GM12872 (cell line): ENCODE measurements at regions not wholly inside any gene's neighbourhood (a gene's known extent, or its start where the extent isn't known, plus 50 kb on each side); places are given as distances from the start of the nearest gene placed in this dataset.

Experiments
- TF ChIP-seq, protein P1 (sequence below): IDR thresholded peaks from 3 replicates; pipeline ENCODE4 v1.5.1; 2011; ENCODE audit warnings: low read depth, mild to moderate bottlenecking, low read length, moderate library complexity; ENCODE audit not compliant: insufficient read depth

DNA sequence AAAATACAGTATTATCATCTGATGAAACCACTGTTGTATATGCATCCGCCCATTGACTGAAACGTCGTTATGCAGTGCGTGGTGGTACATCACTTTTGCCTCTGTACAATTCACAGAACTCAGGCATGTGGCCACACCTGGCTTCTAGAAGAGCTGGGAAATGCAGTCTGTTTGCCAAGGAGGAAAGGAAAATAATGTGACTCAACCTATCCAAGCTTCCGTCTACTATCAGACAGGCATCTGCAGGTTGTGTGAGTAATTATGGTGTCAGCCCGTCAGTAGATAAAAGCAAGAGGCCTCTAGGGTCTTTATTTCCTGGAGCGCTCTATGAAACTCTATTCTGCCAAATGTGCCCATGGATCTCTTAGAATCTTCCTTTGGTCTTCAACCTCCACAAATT lies 111.6 kb downstream of the BBS10 start:
- TF ChIP-seq, protein P1, sequence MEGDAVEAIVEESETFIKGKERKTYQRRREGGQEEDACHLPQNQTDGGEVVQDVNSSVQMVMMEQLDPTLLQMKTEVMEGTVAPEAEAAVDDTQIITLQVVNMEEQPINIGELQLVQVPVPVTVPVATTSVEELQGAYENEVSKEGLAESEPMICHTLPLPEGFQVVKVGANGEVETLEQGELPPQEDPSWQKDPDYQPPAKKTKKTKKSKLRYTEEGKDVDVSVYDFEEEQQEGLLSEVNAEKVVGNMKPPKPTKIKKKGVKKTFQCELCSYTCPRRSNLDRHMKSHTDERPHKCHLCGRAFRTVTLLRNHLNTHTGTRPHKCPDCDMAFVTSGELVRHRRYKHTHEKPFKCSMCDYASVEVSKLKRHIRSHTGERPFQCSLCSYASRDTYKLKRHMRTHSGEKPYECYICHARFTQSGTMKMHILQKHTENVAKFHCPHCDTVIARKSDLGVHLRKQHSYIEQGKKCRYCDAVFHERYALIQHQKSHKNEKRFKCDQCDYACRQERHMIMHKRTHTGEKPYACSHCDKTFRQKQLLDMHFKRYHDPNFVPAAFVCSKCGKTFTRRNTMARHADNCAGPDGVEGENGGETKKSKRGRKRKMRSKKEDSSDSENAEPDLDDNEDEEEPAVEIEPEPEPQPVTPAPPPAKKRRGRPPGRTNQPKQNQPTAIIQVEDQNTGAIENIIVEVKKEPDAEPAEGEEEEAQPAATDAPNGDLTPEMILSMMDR, result no peak

DNA sequence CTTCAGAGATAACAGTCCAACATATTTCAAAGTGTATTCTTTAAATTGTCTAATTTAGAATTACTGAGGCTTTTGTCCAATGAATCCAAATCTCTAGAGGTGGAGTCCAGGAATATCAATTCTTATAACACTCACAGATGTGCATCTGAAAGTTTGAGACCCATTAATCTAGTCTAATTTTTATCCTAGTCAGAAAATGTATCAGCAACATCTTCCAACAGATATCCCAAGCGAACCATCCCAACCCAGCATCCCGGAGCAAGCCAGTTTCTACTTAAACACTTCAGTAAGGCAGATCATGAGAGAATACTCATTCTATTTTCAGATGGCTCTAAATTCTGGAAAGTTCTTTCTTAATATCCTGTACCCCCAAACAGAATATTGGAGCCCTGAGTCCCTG lies 113.5 kb downstream of the BBS10 start:
- TF ChIP-seq, protein P1, result no peak

DNA sequence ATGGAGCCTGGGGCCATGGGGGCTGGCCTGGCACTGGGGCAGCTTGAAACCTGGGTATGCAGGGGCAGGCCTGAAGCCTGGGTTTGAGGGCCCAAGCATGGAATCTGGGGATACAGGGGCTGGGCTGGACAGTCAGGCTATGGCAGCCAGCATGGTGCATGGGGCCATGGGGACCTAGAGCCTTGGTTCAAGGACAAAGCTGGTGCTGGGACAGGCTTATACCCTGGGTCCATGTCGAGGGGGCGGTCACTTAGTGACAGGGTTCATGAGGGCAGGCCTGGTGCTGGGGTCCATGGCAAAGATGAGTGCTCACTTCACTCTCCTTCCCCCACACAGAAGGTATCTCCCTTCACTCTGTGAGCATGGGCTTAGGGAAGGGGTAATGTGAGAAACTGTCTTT lies 116.2 kb downstream of the BBS10 start:
- TF ChIP-seq, protein P1, result no peak

DNA sequence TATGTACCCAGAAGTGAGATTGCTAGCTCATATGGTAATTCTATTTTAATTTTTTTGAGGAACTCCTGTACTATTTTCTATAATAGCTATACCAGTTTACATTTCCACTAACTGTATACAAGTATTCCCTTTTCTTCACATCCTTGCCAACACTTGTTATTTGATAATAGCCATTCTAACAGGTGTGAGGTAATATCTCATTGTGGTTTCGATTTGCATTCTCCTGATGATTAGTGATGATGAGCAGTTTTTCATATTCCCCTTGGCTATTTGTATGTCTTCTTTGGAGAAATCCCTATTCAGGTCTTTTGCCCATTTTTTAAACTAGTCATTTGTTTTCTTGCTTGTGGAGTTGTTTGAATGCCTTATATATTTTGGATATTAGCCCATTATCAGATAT lies 121.3 kb downstream of the BBS10 start:
- TF ChIP-seq, protein P1, result no peak

DNA sequence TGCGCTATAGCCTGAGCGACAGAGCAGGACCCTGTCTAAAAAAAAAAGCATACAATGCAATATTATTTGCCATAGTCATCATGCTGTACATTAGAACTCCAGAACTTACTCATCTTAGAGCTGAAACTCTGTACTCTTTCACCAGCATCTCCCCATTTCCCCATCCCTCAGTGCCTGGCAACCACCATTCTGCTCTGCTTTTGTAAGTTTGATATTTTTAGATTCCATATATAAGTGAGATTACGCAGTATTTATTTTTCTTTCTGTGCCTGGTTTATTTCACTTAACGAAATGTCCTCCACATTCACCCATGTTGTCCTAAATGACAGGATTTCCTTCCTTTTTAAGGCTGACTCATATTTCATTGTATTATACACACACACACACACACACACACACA lies 121.8 kb downstream of the BBS10 start:
- TF ChIP-seq, protein P1, result no peak

DNA sequence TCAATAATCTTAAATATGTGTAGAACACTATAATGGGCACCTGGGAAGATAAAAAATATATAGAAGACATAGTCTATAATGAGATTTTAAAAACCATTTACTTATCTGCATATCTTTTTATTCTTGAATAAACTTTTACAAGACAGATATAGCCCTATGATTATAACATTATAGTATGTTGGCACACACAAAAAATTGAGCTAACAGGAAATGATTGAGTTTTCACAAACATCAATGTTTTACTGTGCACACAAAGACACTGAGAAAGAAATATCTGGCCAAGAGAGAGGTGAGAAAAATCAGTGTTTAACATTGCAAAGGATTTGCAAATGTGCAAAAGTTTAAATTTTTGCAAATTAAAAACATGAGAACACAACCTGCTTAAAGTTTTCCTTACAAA lies 124.3 kb downstream of the BBS10 start:
- TF ChIP-seq, protein P1, result no peak

DNA sequence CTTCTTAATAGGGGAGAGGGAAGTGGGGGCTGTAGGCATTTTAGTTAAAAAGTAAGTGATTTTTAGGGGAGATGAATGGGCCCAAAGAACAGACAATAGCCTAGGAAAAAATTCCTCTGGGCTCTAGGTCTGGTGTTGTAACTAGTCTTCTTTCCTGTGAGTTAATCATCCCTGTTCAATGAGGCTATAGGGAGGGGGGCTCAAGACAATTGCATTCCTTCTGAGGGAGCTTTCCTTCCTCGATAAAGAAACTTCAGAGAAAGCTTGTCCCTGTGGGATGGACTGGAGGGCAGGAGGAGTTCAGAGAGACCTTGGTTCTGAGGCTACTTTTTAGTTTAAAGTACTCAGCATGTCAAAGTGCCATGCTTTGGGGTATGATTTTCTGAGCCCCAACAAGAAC lies 127.2 kb downstream of the BBS10 start:
- TF ChIP-seq, protein P1, result no peak

DNA sequence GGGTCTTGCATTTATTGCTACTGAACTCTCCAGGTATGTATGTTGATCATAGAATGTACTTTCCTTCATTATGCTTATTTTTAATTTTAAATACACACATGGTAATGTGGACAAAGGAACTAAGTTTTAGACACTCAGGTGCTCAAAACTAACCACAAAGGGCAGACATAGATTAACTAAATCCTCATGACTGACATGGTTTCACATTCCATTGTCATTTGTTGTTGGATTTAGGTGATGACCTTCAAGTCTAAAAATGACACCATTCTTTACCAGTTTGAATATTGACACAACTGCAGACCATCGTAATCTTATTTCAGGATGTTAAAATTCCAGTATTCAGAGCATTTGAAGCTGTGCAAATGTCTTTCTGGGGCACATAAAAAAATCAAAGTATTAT lies 128.4 kb downstream of the BBS10 start:
- TF ChIP-seq, protein P1, result no peak
